ENCODE measurements at regions not wholly inside any gene's neighbourhood (a gene's known extent, or its start where the extent isn't known, plus 50 kb on each side); places are given as distances from the start of the nearest gene placed in this dataset.

- Mint-ChIP-seq H3K36me3 (ENCODE audit: low read depth) (peaks cover 5% of the 10 kb centered on the region), H3K27me3 (ENCODE audit: insufficient read depth) (no peaks in the 10 kb centered on the region), H3K4me3 (no peak overlapping the region), H3K4me1 (ENCODE audit: low read depth) (no peaks in the 10 kb centered on the region), H3K9me3 (peaks cover 50% of the 10 kb centered on the region), H3K27ac (no peak overlapping the region)
- no peak for TF ChIP-seq CTCF (IDR thresholded peaks at IDR 0.05)
- no peak for DNase-seq
Measured at GRCh38 chr22:48197189-48197690, 1434.8 kb downstream of the TBC1D22A start.

GRCh38 chr22:48192920-48193319, 1430.5 kb downstream of the TBC1D22A start:
- Mint-ChIP-seq H3K4me1 (ENCODE audit: low read depth) (no peaks in the 10 kb centered on the region), H3K9me3 (peaks cover 68% of the 10 kb centered on the region), H3K27me3 (ENCODE audit: insufficient read depth) (no peaks in the 10 kb centered on the region), H3K27ac (no peak overlapping the region), H3K4me3 (no peak overlapping the region), H3K36me3 (ENCODE audit: low read depth) (peaks cover 5% of the 10 kb centered on the region)
- no peak for DNase-seq
- no peak for TF ChIP-seq CTCF (IDR thresholded peaks at IDR 0.05)

GRCh38 chr22:48192071-48192470, 1429.6 kb downstream of the TBC1D22A start:
- no peaks in the 10 kb centered on the region for H3K27me3 Mint-ChIP-seq (ENCODE audit: insufficient read depth)
- peaks cover 67% of the 10 kb centered on the region for H3K9me3 Mint-ChIP-seq
- TF ChIP-seq CTCF (IDR thresholded peaks at IDR 0.05), result no peak
- H3K4me3 Mint-ChIP-seq, result no peak overlapping the region
- no peaks in the 10 kb centered on the region for H3K4me1 Mint-ChIP-seq (ENCODE audit: low read depth)
- DNase-seq, result no peak
- H3K27ac Mint-ChIP-seq, result no peak overlapping the region
- peaks cover 5% of the 10 kb centered on the region for H3K36me3 Mint-ChIP-seq (ENCODE audit: low read depth)

- no peaks in the 10 kb centered on the region; the same call in 1 of the 2 replicates for H3K27me3 Mint-ChIP-seq (ENCODE audit: insufficient read depth)
- TF ChIP-seq CTCF (IDR thresholded peaks at IDR 0.05), result no peak
- no peaks in the 10 kb centered on the region for H3K4me1 Mint-ChIP-seq (ENCODE audit: low read depth)
- no peak for DNase-seq
- no peak overlapping the region for H3K27ac Mint-ChIP-seq
- H3K36me3 Mint-ChIP-seq (ENCODE audit: low read depth), result peaks cover 7% of the 10 kb centered on the region; the same call in 1 of the 2 replicates
- peaks cover 79% of the 10 kb centered on the region for H3K9me3 Mint-ChIP-seq
- H3K4me3 Mint-ChIP-seq, result no peak overlapping the region
Measured at GRCh38 chr22:48188231-48188721, 1425.8 kb downstream of the TBC1D22A start.

GRCh38 chr22:48187356-48187755, 1424.9 kb downstream of the TBC1D22A start:
- H3K27me3 Mint-ChIP-seq (ENCODE audit: insufficient read depth), result no peaks in the 10 kb centered on the region; the same call in 1 of the 2 replicates
- no peak for TF ChIP-seq CTCF (IDR thresholded peaks at IDR 0.05)
- no peak overlapping the region for H3K27ac Mint-ChIP-seq
- H3K36me3 Mint-ChIP-seq (ENCODE audit: low read depth), result peaks cover 10% of the 10 kb centered on the region; the same call in 1 of the 2 replicates
- no peaks in the 10 kb centered on the region for H3K4me1 Mint-ChIP-seq (ENCODE audit: low read depth)
- H3K9me3 Mint-ChIP-seq, result peaks cover 78% of the 10 kb centered on the region
- H3K4me3 Mint-ChIP-seq, result no peak overlapping the region
- DNase-seq, result no peak
